ENCODE measurements at regions not wholly inside any gene's neighbourhood (a gene's known extent, or its start where the extent isn't known, plus 50 kb on each side); places are given as distances from the start of the nearest gene placed in this dataset.

DNA sequence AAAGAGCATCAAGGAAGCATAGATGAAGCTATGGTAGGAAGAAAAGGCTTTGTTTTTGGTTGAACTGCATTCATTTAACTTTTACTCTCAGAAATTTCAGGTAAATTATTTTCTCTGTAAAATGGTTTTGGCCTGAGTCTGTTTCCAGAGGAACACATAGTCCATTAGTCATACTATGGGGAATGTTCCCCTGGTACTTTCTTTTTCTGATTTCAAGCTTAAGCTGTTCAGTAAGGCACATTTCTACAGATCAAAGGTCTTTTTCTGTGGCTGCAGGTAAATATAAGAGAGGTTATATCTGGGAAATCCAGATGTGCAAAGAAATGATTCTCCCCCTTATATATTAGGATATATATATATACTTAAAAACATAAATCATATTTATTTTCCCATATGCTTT is 1744.4 kb upstream of the ADGRL3 start (continued):
- TF ChIP-seq RXRA (IDR thresholded peaks at IDR 0.05; ENCODE audit: insufficient read depth, low read depth, low read length), result no peak
- TF ChIP-seq RAD21 (IDR thresholded peaks at IDR 0.05 in 1 of 2, conservative IDR thresholded peaks at IDR 0.05 in 1 of 2; ENCODE audit: low read depth in 2 of 2, low read length in 2 of 2), result no peak
- no peak for TF ChIP-seq CBX5 (IDR thresholded peaks at IDR 0.05; ENCODE audit: low read depth, low read length)
- no peak for TF ChIP-seq SUZ12 (IDR thresholded peaks at IDR 0.05; ENCODE audit: low read length)
- TF ChIP-seq NRF1 (IDR thresholded peaks at IDR 0.05; ENCODE audit: low read depth, low read length), result no peak
